ENCODE measurements at regions not wholly inside any gene's neighbourhood (a gene's known extent, or its start where the extent isn't known, plus 50 kb on each side); places are given as distances from the start of the nearest gene placed in this dataset.

DNA sequence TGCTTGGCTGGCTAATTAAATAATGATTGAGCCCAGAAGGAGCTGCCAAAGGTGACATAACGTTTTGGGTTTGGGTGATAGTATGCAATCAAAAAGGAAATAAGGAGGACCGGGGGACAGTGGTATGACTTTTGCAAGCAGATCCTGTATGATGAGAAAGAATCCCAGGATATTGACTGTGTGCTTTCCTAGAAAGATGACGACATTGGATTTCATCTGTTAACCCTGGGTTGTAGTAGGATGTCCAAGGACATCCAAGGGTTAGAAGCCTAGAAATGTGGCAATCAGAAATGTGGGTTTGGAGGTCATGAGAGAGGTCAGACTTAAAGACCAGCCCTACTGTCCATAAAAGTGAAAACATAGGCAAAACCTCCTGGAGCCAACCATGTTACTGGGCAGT is 50.3 kb upstream of the HMHB1 start:
- DNase-seq (ENCODE audit: low spot score): no peak

DNA sequence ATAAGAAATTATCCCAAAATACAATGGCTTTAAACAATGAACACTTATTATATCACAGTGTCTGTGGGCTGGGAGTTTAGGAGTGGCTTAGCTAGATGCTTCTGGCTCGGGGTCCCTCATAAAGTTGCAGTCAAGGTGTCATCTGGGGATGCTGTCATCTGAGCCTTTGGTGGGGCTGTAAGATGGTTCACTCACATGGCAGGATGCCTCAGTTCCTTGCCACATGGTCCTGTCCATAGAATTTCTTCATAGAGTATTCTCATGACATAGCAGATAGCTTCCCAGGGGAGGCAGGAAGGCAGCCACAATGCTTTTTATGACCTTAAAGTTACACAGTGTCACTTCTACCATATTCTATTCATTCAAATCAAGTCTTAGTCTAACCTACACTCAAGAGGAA is 51.2 kb upstream of the HMHB1 start:
- no peak for DNase-seq (ENCODE audit: low spot score)

DNA sequence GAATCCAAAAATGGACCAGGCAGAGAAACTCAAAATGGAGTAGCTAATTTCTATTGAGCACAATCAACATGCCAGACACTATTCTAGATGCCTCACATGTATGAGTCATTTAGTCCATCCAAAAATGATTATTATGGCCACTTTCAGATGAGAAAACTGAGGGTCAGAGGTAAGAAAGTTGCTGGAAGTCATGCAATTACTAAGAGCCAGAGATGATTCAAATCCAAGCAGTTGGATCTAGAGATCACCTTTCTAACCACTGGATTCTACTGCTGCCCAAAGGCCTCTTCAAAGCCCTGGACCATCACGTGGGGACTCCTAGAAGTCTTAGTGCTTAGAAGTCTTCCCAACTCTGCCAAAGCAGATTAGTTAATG is 51.8 kb upstream of the HMHB1 start:
- no peak for DNase-seq (ENCODE audit: low spot score)

DNA sequence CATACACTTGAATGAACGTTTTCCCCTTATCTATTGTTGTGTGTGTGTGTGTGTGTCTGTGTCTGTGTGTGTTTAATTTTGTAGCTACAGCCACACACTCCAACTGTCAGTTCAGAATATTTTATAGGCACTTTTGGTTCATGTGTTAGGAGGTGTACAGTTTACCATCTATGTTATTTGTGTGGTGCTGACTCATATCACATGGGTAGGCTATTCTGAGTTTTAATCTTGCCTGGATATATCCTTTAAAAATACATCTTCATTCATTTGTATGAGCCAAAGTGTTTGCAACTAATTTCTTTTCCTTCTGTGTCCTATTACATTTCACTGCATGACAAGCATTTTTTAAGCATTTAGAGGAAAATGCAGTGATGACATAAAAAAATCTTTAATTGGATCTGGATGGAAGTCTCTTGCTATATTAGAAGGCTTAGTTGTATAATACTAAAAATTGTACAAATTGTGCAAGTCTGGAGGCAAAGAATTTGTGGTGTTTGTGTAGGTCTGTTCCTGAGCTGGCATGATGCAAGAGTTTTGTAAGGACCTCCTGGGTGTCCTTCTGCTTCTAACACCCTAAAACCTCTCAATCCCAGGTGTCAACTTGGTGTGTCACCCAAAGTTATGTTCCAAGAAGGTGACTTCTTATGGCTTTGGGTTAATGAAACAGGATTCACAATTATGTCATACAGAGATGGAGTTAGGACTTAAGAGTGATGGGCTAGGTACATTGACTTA is 52.4 kb upstream of the HMHB1 start:
- DNase-seq (ENCODE audit: low spot score): no peak

- DNase-seq (ENCODE audit: low spot score): no peak
These were observed 53.2 kb upstream of the HMHB1 start for GRCh38 chr5:143758750-143759149.

- DNase-seq (ENCODE audit: low spot score): no peak
These were observed 53.9 kb upstream of the HMHB1 start for GRCh38 chr5:143758015-143758414.

- DNase-seq (ENCODE audit: low spot score): no peak
These were observed 54.8 kb upstream of the HMHB1 start for GRCh38 chr5:143757116-143757515.

- no peak for DNase-seq (ENCODE audit: low spot score)
These were observed 56.0 kb upstream of the HMHB1 start for GRCh38 chr5:143755966-143756365.

GRCh38 chr5:143752165-143752850 is 59.7 kb upstream of the HMHB1 start:
- no peak for DNase-seq (ENCODE audit: low spot score)

- DNase-seq (ENCODE audit: low spot score): no peak
These were observed 60.6 kb upstream of the HMHB1 start for GRCh38 chr5:143751342-143751741.

- DNase-seq (ENCODE audit: low spot score): no peak
These were observed 62.3 kb upstream of the HMHB1 start for GRCh38 chr5:143749581-143750205.

DNA sequence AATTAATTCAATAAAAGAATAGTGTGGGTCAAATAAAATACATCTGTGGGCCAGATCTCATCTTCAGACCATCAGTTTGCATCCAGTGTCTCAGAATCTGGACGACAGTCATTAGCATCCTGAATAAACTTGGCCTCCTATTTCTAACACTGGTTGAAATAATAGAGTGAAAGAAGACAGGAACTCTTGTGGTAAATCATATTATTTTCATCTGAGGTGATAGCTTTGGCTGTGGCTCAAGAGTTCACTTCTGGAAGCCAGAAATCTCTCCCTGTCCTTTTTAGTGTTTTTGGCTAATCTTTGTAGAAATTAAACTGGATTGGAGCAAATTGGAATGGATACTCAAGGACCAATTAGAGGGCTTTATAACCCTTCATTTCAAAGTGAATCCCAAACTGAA is 63.4 kb upstream of the HMHB1 start:
- DNase-seq (ENCODE audit: low spot score): no peak

- no peak for DNase-seq (ENCODE audit: low spot score)
These were observed 69.0 kb upstream of the HMHB1 start for GRCh38 chr5:143742951-143743350.

- DNase-seq (ENCODE audit: low spot score): no peak
These were observed 70.5 kb upstream of the HMHB1 start for GRCh38 chr5:143741421-143741820.

GRCh38 chr5:143740956-143741355 is 71.0 kb upstream of the HMHB1 start:
- no peak for DNase-seq (ENCODE audit: low spot score)

DNA sequence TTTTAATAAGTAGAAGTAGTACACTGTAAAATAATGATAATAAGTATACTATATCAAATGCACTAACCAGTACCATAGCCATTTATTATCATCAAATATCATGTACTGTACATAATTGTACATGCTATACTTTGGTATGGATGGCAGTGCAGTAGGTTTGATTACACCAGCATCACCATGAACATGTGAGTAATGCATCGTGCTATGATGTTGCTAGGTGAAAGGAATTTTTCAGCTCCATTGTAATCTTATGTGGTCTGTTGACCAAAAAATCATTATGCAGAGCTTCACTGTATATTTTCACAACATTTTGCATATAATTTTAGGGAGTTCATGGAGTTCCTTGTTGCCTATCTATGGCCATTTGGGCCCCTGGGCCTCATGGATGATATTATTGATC is 72.2 kb upstream of the HMHB1 start:
- DNase-seq (ENCODE audit: low spot score): no peak

- DNase-seq (ENCODE audit: low spot score): no peak
These were observed 73.3 kb upstream of the HMHB1 start for GRCh38 chr5:143738417-143739401.

DNA sequence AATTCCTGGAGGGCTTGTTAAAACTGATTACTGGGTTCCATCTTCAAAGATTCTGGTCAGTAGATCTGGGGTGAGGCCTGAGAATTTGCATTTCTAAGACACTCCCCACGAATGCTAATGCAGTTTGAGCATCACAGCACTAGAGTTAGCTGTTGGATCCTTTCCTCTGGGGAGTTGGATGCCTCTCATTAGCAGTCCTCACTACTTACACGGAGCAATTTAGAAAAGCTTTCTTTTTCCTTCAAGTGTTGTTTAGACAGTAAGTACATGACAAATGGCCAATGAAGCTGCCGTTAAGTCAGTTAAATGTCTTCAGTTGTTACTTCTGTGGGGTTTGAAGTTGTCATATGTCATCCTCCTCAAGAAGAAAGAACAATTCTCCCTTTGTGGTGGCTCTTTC is 74.9 kb upstream of the HMHB1 start:
- no peak for DNase-seq (ENCODE audit: low spot score)

DNA sequence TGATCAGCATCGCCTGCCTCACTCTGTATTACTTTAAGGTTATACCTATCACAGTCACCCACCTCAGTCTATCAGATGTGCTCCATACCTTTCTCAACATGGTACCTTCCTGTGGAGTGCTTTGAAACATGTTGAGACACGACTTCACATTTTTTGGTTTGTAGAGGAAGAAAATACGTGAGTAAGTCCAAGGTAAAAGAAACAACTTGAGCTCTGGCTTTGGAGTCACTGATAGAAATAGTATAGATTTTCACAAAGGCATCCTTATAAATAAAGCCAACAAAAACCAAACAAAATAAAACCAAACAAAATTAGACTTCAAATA is 77.5 kb upstream of the HMHB1 start:
- no peak for DNase-seq (ENCODE audit: low spot score)

- DNase-seq (ENCODE audit: low spot score): no peak
These were observed 78.1 kb upstream of the HMHB1 start for GRCh38 chr5:143733665-143734455.

GRCh38 chr5:143732402-143732801 is 79.6 kb upstream of the HMHB1 start:
- no peak for DNase-seq (ENCODE audit: low spot score)
